GM21723 (cell line): ENCODE measurements at regions not wholly inside any gene's neighbourhood (a gene's known extent, or its start where the extent isn't known, plus 50 kb on each side); places are given as distances from the start of the nearest gene placed in this dataset.
"Not testable (repeated sequence)": the region's sequence is repeated elsewhere in the genome, so short reads cannot be mapped to it uniquely, and the experiment has no call there.

ENCODE experiments used
- ATAC-seq: cut with Tn5 transposase; IDR thresholded peaks from one replicate; pipeline ENCODE4 v1.9.1; 2021; ENCODE audit warnings: mild to moderate bottlenecking, moderate library complexity; ENCODE audit not compliant: unreplicated experiment

- ATAC-seq: no peak
These were observed 449.3 kb downstream of the PRR16 start for GRCh38 chr5:120913396-120913795.

- ATAC-seq: no peak
These were observed 453.2 kb downstream of the PRR16 start for GRCh38 chr5:120917214-120917758.

GRCh38 chr5:120919017-120919416 is 454.9 kb downstream of the PRR16 start:
- ATAC-seq: no peak

GRCh38 chr5:120923026-120923425 is 458.9 kb downstream of the PRR16 start:
- ATAC-seq: no peak

- no peak for ATAC-seq
These were observed 462.4 kb downstream of the PRR16 start for GRCh38 chr5:120926471-120926870.

GRCh38 chr5:120927950-120928530 is 463.9 kb downstream of the PRR16 start:
- no peak for ATAC-seq

- no peak for ATAC-seq
These were observed 468.4 kb downstream of the PRR16 start for GRCh38 chr5:120932480-120932879.

- no peak for ATAC-seq
These were observed 469.9 kb downstream of the PRR16 start for GRCh38 chr5:120934031-120934430.

GRCh38 chr5:120936652-120937051 is 472.6 kb downstream of the PRR16 start:
- ATAC-seq: no peak

GRCh38 chr5:120938604-120939003 is 474.5 kb downstream of the PRR16 start:
- no peak for ATAC-seq

- no peak for ATAC-seq
These were observed 478.7 kb downstream of the PRR16 start for GRCh38 chr5:120942596-120943350.

- not testable (repeated sequence) for ATAC-seq
These were observed 485.5 kb downstream of the PRR16 start for GRCh38 chr5:120949596-120949995.

- ATAC-seq: not testable (repeated sequence)
These were observed 489.3 kb downstream of the PRR16 start for GRCh38 chr5:120953445-120953844.

GRCh38 chr5:120954255-120954654 is 490.2 kb downstream of the PRR16 start:
- no peak for ATAC-seq

GRCh38 chr5:120955795-120956194 is 491.7 kb downstream of the PRR16 start:
- ATAC-seq: no peak

GRCh38 chr5:120958877-120959485 is 494.9 kb downstream of the PRR16 start:
- no peak for ATAC-seq

- ATAC-seq: no peak
These were observed 496.4 kb downstream of the PRR16 start for GRCh38 chr5:120960510-120960909.

GRCh38 chr5:120967366-120967765 is 503.3 kb downstream of the PRR16 start:
- no peak for ATAC-seq

GRCh38 chr5:120974690-120975089 is 510.6 kb downstream of the PRR16 start:
- ATAC-seq: no peak

GRCh38 chr5:120982351-120982750 is 518.3 kb downstream of the PRR16 start:
- no peak for ATAC-seq

GRCh38 chr5:120985526-120985925 is 521.4 kb downstream of the PRR16 start:
- ATAC-seq: no peak

GRCh38 chr5:120988491-120988890 is 524.4 kb downstream of the PRR16 start:
- no peak for ATAC-seq
